ENCODE measurements at regions not wholly inside any gene's neighbourhood (a gene's known extent, or its start where the extent isn't known, plus 50 kb on each side); places are given as distances from the start of the nearest gene placed in this dataset.
"Not testable (repeated sequence)": the region's sequence is repeated elsewhere in the genome, so short reads cannot be mapped to it uniquely, and the experiment has no call there.

GRCh38 chr3:145457825-145458552 lies 703.0 kb downstream of the PLOD2 start:
- TF ChIP-seq CTCF (IDR thresholded peaks at IDR 0.05; ENCODE audit: extremely low read depth, missing control alignments), result no peak
- DNase-seq (ENCODE audit: low spot score), result no peak

GRCh38 chr3:145459681-145460080 lies 701.3 kb downstream of the PLOD2 start:
- not testable (repeated sequence) for DNase-seq (ENCODE audit: low spot score)

GRCh38 chr3:145471976-145472375 lies 689.0 kb downstream of the PLOD2 start:
- no peak for TF ChIP-seq CTCF (IDR thresholded peaks at IDR 0.05; ENCODE audit: extremely low read depth, missing control alignments)
- DNase-seq (ENCODE audit: low spot score), result no peak

DNA sequence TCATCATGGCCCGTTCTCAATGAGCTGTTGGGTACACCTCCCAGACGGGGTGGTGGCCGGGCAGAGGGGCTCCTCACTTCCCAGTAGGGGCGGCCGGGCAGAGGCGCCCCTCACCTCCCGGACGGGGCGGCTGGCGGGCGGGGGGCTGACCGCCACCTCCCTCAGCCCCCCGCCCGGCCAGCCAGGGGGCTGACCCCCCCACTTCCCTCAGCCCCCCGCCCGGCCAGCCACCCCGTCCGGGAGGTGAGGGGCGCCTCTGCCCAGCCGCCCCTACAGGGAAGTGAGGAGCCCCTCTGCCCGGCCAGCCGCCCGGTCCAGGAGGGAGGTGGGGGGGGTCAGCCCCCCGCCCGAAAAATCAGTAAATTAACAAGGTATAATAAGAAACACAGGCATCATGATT lies 678.2 kb downstream of the PLOD2 start:
- not testable (repeated sequence) for DNase-seq (ENCODE audit: low spot score)

- no peak for TF ChIP-seq CTCF (IDR thresholded peaks at IDR 0.05; ENCODE audit: extremely low read depth, missing control alignments)
- DNase-seq (ENCODE audit: low spot score), result no peak
Measured at GRCh38 chr3:145483992-145484391, 677.0 kb downstream of the PLOD2 start.

GRCh38 chr3:145489011-145489410 lies 672.0 kb downstream of the PLOD2 start:
- no peak for DNase-seq (ENCODE audit: low spot score)
- TF ChIP-seq CTCF (IDR thresholded peaks at IDR 0.05; ENCODE audit: extremely low read depth, missing control alignments), result no peak

DNA sequence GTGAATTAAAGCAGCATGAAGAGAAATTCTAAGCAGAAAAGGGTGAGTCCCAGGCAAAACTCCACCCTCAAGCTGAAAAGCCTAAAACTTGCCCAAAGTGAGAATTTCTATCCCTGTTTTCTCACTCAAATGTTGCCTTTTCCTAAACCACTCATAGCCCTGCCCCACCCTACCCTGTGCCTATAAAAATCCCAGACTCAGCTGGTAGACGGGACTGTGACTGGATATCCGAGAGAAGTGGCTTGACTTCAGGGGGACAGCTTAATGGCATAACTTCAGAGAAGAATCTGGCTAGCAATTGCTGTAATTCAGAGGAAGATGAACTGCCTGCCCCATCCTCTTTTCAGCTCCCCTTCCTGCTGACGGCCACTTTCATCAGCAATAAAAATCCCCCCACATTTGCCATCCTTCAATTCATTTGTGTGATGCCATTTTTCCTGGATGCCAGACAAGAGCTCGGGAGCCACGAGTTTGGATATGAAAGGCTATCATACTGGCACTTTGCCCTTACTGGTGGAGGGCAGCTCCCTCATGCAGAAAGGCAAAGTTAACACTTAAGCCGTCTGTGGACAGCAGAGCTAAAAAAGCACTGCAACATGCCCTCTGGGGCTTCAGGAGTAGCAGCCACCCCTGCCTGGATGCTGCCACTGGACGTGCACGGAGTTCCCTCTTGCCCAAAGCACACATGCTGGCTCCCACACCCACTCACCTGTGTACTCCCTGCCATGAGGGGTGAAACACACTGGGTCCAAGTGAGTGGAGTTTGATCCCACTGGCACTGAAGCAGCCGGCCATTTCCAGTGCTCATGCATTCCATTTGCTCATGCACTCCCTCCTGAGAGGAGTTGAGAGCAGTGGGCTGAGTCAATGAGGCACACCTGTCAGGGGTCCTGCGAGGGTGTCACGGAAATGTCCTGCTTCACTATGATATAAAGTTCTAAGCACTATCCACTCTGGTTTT lies 670.6 kb downstream of the PLOD2 start:
- DNase-seq (ENCODE audit: low spot score), result no peak
- TF ChIP-seq CTCF (IDR thresholded peaks at IDR 0.05; ENCODE audit: extremely low read depth, missing control alignments), result no peak

GRCh38 chr3:145492456-145492855 lies 668.5 kb downstream of the PLOD2 start:
- no peak for TF ChIP-seq CTCF (IDR thresholded peaks at IDR 0.05; ENCODE audit: extremely low read depth, missing control alignments)
- DNase-seq (ENCODE audit: low spot score), result no peak

DNA sequence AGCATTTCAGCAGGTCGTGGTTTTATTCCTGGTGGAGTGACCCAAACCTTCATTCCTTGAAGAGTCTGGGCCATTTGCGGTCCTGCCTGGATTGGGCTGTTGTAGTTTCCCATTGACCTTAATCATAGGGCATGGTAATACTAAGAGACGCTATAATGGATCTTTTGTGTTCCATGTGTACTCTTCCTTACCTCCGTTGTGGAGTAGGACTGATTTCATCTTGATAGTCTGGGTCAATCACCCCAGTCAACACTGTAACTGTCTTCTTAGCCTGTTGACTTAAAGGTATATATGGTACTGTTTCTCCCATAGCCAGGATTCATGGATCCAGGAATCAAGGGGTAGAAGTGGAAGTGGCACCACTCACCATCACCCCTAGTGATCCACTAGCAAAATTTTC lies 643.6 kb downstream of the PLOD2 start:
- not testable (repeated sequence) for DNase-seq (ENCODE audit: low spot score)
